Activated naive CD4-positive, alpha-beta T cell treated with anti-CD3 and anti-CD28 coated beads for 36 hours (primary cell): ENCODE measurements at regions not wholly inside any gene's neighbourhood (a gene's known extent, or its start where the extent isn't known, plus 50 kb on each side); places are given as distances from the start of the nearest gene placed in this dataset.

Source experiments
- CTCF ChIA-PET: fragments of 350-600 bp; sonication (Branson Sonifier 250); formaldehyde crosslinking; loops from one replicate; lab custom pipeline; 2021; ENCODE audit warnings: antibody characterized with exemption; lab: Charles Lee
- DNase-seq: peaks from one replicate; pipeline ENCODE4 v3.0.0-alpha.2; 2020
- H3K27ac Mint-ChIP-seq: one replicate; pipeline ENCODE4 v1.8.0; 2021; ENCODE audit warnings: mild to moderate bottlenecking, mixed read lengths
- H3K27me3 Mint-ChIP-seq: one replicate; pipeline ENCODE4 v1.8.0; 2021; ENCODE audit warnings: low read depth, mixed read lengths
- H3K36me3 Mint-ChIP-seq: one replicate; pipeline ENCODE4 v1.8.0; 2021; ENCODE audit warnings: low read depth, mixed read lengths
- H3K4me1 Mint-ChIP-seq: one replicate; pipeline ENCODE4 v1.8.0; 2021; ENCODE audit warnings: low read depth, mixed read lengths
- H3K4me3 Mint-ChIP-seq: one replicate; pipeline ENCODE4 v1.8.0; 2021; ENCODE audit warnings: mild to moderate bottlenecking, moderate library complexity, mixed read lengths
- H3K9me3 Mint-ChIP-seq: one replicate; pipeline ENCODE4 v1.8.0; 2021; ENCODE audit warnings: mixed read lengths
- intact Hi-C: fragments of 100-400 bp; cut with micrococcal nuclease; formaldehyde crosslinking; loops from one replicate; pipeline ENCODE4 v1.15.1; 2023

DNA sequence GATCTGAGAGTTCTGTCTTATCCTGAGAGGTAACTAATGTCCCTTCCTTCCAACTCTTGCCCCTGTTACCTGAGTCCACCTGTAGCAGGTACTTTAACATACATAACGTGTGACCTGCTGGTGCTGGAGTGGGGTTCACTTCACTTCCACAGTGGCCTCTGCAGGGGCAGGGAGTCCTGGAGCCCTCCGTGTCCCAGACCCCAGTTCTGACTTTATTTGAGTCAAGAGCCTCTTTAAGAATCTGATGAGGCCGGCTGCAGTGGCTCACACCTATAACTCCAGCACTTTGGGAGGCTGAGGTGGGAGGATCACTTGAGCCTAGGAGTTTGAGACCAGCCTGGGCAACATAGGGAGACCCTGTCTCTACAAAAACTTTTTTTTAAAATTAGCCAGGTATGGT, 117.0 kb upstream of the RET start:
- H3K9me3 Mint-ChIP-seq: peaks cover 6% of the 10 kb centered on the region
- CTCF ChIA-PET: no interaction called here

DNA sequence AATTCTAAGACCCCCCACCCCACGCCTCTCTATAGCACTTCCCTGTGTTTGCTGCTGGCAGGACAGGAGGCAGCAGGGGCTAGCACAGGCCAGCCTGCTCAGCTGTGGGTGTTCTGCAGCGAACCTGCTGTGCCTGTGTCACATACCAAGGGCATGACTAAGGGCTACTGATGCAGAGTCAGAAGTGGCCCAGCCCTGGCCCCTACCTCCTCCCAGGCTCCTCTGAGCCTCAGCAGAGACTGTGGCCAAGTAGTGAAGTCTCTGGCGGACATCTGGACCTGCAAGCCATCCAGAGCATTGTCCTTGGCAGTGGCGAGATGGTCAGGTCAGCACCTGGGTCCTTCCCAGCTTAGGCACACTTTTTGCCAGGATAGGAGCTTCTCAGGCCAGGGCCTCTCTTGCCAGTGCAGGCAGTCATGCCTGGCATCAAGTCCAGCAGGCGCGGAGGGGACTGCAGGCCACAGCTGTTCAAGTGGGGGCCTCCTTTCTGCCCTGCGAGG, 116.3 kb upstream of the RET start:
- Mint-ChIP-seq H3K27me3 (no peaks in the 10 kb centered on the region), H3K4me1 (no peaks in the 10 kb centered on the region), H3K4me3 (no peak overlapping the region), H3K9me3 (peaks cover 6% of the 10 kb centered on the region), H3K27ac (no peak overlapping the region), H3K36me3 (no peaks in the 10 kb centered on the region)
- intact Hi-C loops: no loop called here
- CTCF ChIA-PET: no interaction called here
- no peak for DNase-seq

More for the DNA sequence above, 117.0 kb upstream of the RET start:
- DNase-seq: no peak
- H3K4me1 Mint-ChIP-seq: no peaks in the 10 kb centered on the region
- no peaks in the 10 kb centered on the region for H3K36me3 Mint-ChIP-seq
- intact Hi-C loops: no loop called here
- H3K4me3 Mint-ChIP-seq: no peak overlapping the region
- H3K27ac Mint-ChIP-seq: no peak overlapping the region
- no peaks in the 10 kb centered on the region for H3K27me3 Mint-ChIP-seq

DNA sequence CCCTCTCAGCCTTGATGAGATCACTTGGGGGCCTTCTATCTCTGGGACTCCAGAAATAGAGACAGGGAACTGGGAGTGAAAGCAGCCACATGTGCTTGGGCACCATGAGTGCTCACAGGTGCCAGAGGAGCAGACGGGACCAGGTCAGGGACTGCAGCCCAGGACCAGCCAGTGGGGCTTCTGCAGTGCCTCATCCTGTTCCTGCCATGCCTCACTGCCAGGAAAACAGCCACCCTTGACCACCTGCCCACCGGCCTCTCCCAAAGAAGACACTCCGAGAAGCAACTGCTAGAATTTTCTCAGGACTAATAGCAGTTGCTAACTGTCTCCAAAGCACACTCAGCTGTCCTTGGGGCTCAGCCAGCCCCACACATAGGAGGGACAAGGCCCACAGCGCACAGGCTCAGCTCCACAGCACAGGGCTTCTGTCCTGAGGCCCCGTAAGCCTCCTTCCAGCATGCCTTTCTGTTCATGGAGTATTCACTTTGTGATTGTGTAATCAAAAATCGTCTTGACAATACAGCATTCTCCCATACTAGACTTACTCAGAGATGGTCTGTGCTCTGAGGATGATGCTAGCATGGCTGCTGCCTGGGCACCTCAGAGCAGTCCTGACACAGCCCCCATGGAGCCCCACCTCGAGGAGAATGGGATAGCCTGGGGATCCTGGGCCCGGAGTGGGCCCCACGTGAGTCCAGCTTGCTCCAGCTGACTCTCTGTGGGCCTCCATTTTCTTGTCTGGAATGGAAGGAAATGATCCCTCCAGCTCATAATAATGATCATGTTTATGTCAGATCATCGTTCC, 115.7 kb upstream of the RET start:
- no peak overlapping the region for H3K4me3 Mint-ChIP-seq
- CTCF ChIA-PET: no interaction called here
- intact Hi-C loops: no loop called here
- H3K36me3 Mint-ChIP-seq: no peaks in the 10 kb centered on the region
- no peak overlapping the region for H3K27ac Mint-ChIP-seq
- no peaks in the 10 kb centered on the region for H3K27me3 Mint-ChIP-seq
- DNase-seq: no peak
- peaks cover 6% of the 10 kb centered on the region for H3K9me3 Mint-ChIP-seq
- no peaks in the 10 kb centered on the region for H3K4me1 Mint-ChIP-seq

DNA sequence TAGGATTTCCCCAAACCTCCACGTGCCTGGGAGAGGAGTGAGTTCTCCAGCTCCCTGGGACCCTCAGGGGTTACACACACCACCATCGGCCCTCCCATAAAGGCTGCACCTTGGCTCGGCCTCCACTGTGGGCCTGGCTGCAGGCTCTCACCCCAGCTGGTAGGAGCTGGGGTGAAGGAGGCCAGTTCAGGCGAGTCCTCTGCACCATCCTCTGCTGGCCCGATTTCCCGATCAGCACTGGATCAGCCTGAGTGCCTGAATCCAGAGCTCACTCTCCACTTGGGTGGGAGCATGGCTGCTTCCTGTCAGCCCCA, 115.1 kb upstream of the RET start:
- intact Hi-C loops: no loop called here
- Mint-ChIP-seq H3K27me3 (no peaks in the 10 kb centered on the region), H3K36me3 (no peaks in the 10 kb centered on the region), H3K4me3 (no peak overlapping the region), H3K9me3 (peaks cover 5% of the 10 kb centered on the region), H3K27ac (no peak overlapping the region), H3K4me1 (no peaks in the 10 kb centered on the region)
- DNase-seq: no peak
- CTCF ChIA-PET: no interaction called here

- Mint-ChIP-seq H3K9me3 (no peaks in the 10 kb centered on the region), H3K4me3 (no peak overlapping the region), H3K36me3 (no peaks in the 10 kb centered on the region), H3K4me1 (no peaks in the 10 kb centered on the region), H3K27ac (no peak overlapping the region), H3K27me3 (no peaks in the 10 kb centered on the region)
- no peak for DNase-seq
- CTCF ChIA-PET: no interaction called here
- intact Hi-C loops: no loop called here
Measured at GRCh38 chr10:42962110-42962901, 114.6 kb upstream of the RET start.

DNA sequence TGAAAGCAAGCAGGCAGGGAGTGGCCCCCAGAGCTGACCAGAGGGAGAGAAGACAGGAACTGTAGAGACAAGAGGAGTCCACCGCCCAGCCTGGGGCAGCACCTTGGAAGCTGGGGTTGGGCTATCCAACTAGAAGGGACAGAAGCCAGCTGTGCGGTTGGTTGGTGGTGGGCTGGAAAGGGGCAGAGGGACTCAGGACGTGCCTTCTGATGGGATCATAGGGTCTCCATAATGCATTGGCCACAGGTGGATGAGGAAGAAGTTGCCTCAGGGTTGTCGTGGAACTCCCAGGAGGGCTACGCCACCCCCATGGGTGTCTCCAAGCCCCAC, 114.0 kb upstream of the RET start:
- H3K4me1 Mint-ChIP-seq: no peaks in the 10 kb centered on the region
- no peaks in the 10 kb centered on the region for H3K27me3 Mint-ChIP-seq
- H3K27ac Mint-ChIP-seq: no peak overlapping the region
- H3K36me3 Mint-ChIP-seq: no peaks in the 10 kb centered on the region
- intact Hi-C loops: no loop called here
- no peaks in the 10 kb centered on the region for H3K9me3 Mint-ChIP-seq
- CTCF ChIA-PET: no interaction called here
- H3K4me3 Mint-ChIP-seq: no peak overlapping the region
- no peak for DNase-seq

DNA sequence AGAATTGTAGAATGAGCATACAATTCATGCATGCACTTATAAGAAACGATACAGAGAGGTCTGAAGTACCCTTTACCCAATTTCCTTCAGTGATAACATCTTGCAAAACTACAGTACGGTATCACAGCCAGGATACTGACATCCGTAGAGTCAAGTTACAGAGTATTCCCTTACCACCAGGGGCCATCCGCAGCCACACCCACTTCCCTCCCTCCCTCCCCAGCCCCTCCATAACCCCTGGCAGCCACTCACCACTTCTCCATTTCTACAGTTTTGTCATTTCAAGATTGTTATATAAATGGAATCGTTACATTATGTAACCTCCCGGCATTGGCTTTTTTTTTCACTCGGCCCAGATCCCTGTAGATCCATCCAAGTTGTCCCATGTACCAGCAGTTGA, 113.6 kb upstream of the RET start:
- Mint-ChIP-seq H3K4me1 (no peaks in the 10 kb centered on the region), H3K9me3 (no peaks in the 10 kb centered on the region), H3K27me3 (no peaks in the 10 kb centered on the region), H3K27ac (no peak overlapping the region), H3K36me3 (no peaks in the 10 kb centered on the region), H3K4me3 (no peak overlapping the region)
- no peak for DNase-seq
- intact Hi-C loops: no loop called here
- CTCF ChIA-PET: no interaction called here

- Mint-ChIP-seq H3K4me3 (no peak overlapping the region), H3K9me3 (no peaks in the 10 kb centered on the region), H3K27ac (no peak overlapping the region), H3K4me1 (no peaks in the 10 kb centered on the region), H3K27me3 (no peaks in the 10 kb centered on the region), H3K36me3 (no peaks in the 10 kb centered on the region)
- intact Hi-C loops: no loop called here
- no peak for DNase-seq
- CTCF ChIA-PET: no interaction called here
Measured at GRCh38 chr10:42969147-42969546, 107.7 kb upstream of the RET start.

- no peaks in the 10 kb centered on the region for H3K36me3 Mint-ChIP-seq
- H3K27me3 Mint-ChIP-seq: no peaks in the 10 kb centered on the region
- H3K4me3 Mint-ChIP-seq: no peak overlapping the region
- no peak overlapping the region for H3K27ac Mint-ChIP-seq
- intact Hi-C loops: no loop called here
- no peaks in the 10 kb centered on the region for H3K4me1 Mint-ChIP-seq
- no peak for DNase-seq
- H3K9me3 Mint-ChIP-seq: no peaks in the 10 kb centered on the region
- CTCF ChIA-PET: no interaction called here
Measured at GRCh38 chr10:42969909-42970308, 107.0 kb upstream of the RET start.

DNA sequence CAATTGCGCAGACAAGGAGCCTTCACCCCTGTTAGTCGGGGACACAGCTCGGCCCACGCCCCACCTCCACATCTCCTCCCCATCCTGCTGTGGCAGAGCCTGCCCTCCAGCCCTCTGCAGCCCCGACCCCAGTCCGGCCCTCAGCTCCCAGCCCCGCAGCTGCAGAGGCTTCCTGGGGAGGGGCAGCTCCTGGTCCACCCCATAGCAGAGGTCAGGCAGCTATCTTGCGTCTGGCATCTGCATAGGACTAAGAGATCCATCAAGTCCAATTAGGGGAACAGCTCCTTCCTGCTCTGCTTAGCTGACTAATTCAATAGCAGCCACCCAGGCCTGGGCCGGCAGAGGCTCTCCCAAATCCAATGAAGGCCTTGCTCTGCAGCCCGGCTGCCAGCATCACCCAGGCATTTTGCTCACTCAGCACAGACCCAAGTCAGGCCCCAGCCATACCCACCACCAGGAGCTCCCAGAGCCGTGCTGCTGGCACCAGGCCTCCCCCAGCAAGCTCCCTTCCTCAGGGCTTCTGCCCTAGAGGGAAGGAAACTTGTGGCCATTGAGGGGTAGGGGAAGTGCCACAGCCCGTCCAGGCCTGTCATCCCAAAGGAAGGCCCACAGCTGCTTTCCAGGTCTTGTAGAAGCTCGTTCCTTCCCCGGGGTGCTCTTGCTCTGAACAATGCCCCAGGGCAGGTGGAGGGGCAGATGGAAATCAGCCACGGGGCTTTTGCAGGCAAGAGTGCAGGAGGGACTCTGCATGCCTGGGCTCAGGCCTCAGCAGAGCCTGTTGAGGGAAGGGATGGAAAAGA, 106.2 kb upstream of the RET start:
- no peak overlapping the region for H3K4me3 Mint-ChIP-seq
- no peak for DNase-seq
- no peaks in the 10 kb centered on the region for H3K4me1 Mint-ChIP-seq
- CTCF ChIA-PET: no interaction called here
- no peaks in the 10 kb centered on the region for H3K27me3 Mint-ChIP-seq
- H3K9me3 Mint-ChIP-seq: no peaks in the 10 kb centered on the region
- no peak overlapping the region for H3K27ac Mint-ChIP-seq
- intact Hi-C loops: no loop called here
- no peaks in the 10 kb centered on the region for H3K36me3 Mint-ChIP-seq

DNA sequence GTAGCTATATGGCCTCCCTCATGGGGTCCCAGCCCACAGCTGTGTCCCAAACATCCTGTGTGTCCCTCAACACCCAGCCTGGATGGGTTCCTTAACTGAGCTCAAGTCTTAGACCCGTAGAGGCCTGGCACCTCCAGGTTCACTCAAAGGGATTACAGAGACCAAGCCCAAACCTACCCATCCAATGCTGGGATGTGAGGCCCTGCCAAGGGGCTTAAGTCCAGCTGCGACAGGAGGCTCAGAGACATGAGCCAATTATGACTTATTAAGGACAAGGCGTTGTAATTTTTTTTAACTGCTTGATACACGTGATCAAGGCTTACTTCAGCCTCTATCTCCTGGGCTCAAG, 105.6 kb upstream of the RET start:
- CTCF ChIA-PET: no interaction called here
- H3K4me3 Mint-ChIP-seq: no peak overlapping the region
- no peaks in the 10 kb centered on the region for H3K27me3 Mint-ChIP-seq
- H3K4me1 Mint-ChIP-seq: no peaks in the 10 kb centered on the region
- H3K27ac Mint-ChIP-seq: no peak overlapping the region
- no peaks in the 10 kb centered on the region for H3K9me3 Mint-ChIP-seq
- intact Hi-C loops: no loop called here
- DNase-seq: no peak
- no peaks in the 10 kb centered on the region for H3K36me3 Mint-ChIP-seq

GRCh38 chr10:42972946-42973345, 103.9 kb upstream of the RET start:
- CTCF ChIA-PET: no interaction called here
- no peak for DNase-seq
- H3K36me3 Mint-ChIP-seq: no peaks in the 10 kb centered on the region
- H3K9me3 Mint-ChIP-seq: no peaks in the 10 kb centered on the region
- H3K27ac Mint-ChIP-seq: no peak overlapping the region
- H3K27me3 Mint-ChIP-seq: no peaks in the 10 kb centered on the region
- intact Hi-C loops: no loop called here
- H3K4me1 Mint-ChIP-seq: no peaks in the 10 kb centered on the region
- H3K4me3 Mint-ChIP-seq: no peak overlapping the region
